Keratinocyte (primary cell): ENCODE measurements at regions not wholly inside any gene's neighbourhood (a gene's known extent, or its start where the extent isn't known, plus 50 kb on each side); places are given as distances from the start of the nearest gene placed in this dataset.

Experiments used
- DNase-seq: peaks from one replicate; pipeline ENCODE4 v3.0.0-alpha.2; 2011; ENCODE audit warnings: low read depth, missing footprints, low spot score
- FAIRE-seq: peaks from 2 replicates; lab custom pipeline; 2011; peaks lifted over from hg19 to GRCh38; lab: Jason Lieb, UNC
- H2AFZ ChIP-seq: 2 replicates; pipeline ENCODE4 v1.6.0; 2012; ENCODE audit warnings: low read length, control low read depth, inconsistent platforms; ENCODE audit not compliant: control insufficient read depth
- H3K27ac ChIP-seq: 2 replicates; pipeline ENCODE4 v1.5.1; 2011; ENCODE audit warnings: low read length; ENCODE audit not compliant: control insufficient read depth, insufficient read depth
- H3K27me3 ChIP-seq: 3 replicates; pipeline ENCODE4 v1.6.0; 2011; ENCODE audit warnings: low read length; ENCODE audit not compliant: control insufficient read depth, insufficient read depth; ENCODE audit errors: extremely low read depth
- H3K36me3 ChIP-seq, 2 experiments: 2 replicates in 1 of 2; 3 replicates in 1 of 2; pipeline ENCODE4 v1.5.1; 2011; ENCODE audit warnings: low read length in 2 of 2, mild to moderate bottlenecking in 1 of 2; ENCODE audit not compliant: control insufficient read depth in 2 of 2, insufficient read depth in 2 of 2; ENCODE audit errors: extremely low read depth in 1 of 2
- H3K4me1 ChIP-seq: 3 replicates; pipeline ENCODE4 v1.5.1; 2011; ENCODE audit warnings: low read length; ENCODE audit not compliant: control insufficient read depth, insufficient read depth; ENCODE audit errors: extremely low read depth
- H3K4me2 ChIP-seq: 3 replicates; pipeline ENCODE4 v1.6.0; 2011; ENCODE audit warnings: low read depth, low read length; ENCODE audit not compliant: control insufficient read depth, insufficient read depth; ENCODE audit errors: extremely low read depth
- H3K4me3 ChIP-seq, 3 experiments: fragments of 200-600 bp in 1 of 3; sonication (generic) in 1 of 3; 2 replicates in 2 of 3; 3 replicates in 1 of 3; pipeline ENCODE4 v1.5.1; 2011 to 2016; ENCODE audit warnings: low read length in 3 of 3, mild to moderate bottlenecking in 3 of 3, control low read depth in 2 of 3, inconsistent platforms in 1 of 3, low read depth in 1 of 3, mixed read lengths in 1 of 3, mixed run types in 1 of 3, moderate library complexity in 1 of 3; ENCODE audit not compliant: control insufficient read depth in 2 of 3, insufficient read depth in 2 of 3; ENCODE audit errors: extremely low read depth in 1 of 3
- H3K79me2 ChIP-seq: 2 replicates; pipeline ENCODE4 v1.6.0; 2012; ENCODE audit warnings: low read length; ENCODE audit not compliant: control insufficient read depth, insufficient read depth
- H3K9ac ChIP-seq: 3 replicates; pipeline ENCODE4 v1.6.0; 2011; ENCODE audit warnings: low read length; ENCODE audit not compliant: control insufficient read depth, insufficient read depth; ENCODE audit errors: extremely low read depth
- H3K9me1 ChIP-seq: 3 replicates; pipeline ENCODE4 v1.6.0; 2011; ENCODE audit warnings: low read length; ENCODE audit not compliant: control insufficient read depth, insufficient read depth; ENCODE audit errors: extremely low read depth
- H3K9me3 ChIP-seq: 2 replicates; pipeline ENCODE4 v1.5.1; 2012; ENCODE audit warnings: low read depth, low read length; ENCODE audit not compliant: control insufficient read depth
- H4K20me1 ChIP-seq: 3 replicates; pipeline ENCODE4 v1.6.0; 2011; ENCODE audit warnings: low read length; ENCODE audit not compliant: control insufficient read depth, insufficient read depth; ENCODE audit errors: extremely low read depth
- CTCF ChIP-seq, 3 experiments: IDR thresholded peaks in 1 of 3; conservative IDR thresholded peaks in 1 of 3; optimal IDR thresholded peaks in 1 of 3; 2 replicates in 2 of 3; 3 replicates in 1 of 3; pipeline versions ENCODE3 to v1.5.1; 2011; ENCODE audit warnings: low read length in 3 of 3, mild to moderate bottlenecking in 3 of 3, moderate library complexity in 2 of 3, control low read depth in 1 of 3, inconsistent platforms in 1 of 3; ENCODE audit not compliant: insufficient read depth in 2 of 3; ENCODE audit errors: extremely low read depth in 1 of 3
- EZH2 ChIP-seq: IDR thresholded peaks from one replicate; pipeline ENCODE4 v1.6.1; 2012; ENCODE audit warnings: inconsistent platforms, mild to moderate bottlenecking, low read length, moderate library complexity
- dilution Hi-C: fragments of 300-500 bp; cut with MboI; formaldehyde crosslinking; loops from one replicate; pipeline ENCODE4 v1.7.0; 2020; ENCODE audit warnings: low sequenced_read_pairs; ENCODE audit not compliant: extremely low pct_ligation_motif_present

GRCh38 chr3:124653071-124653796, 77.0 kb upstream of the UMPS start:
- no peaks in the 10 kb centered on the region for H3K4me1 ChIP-seq
- H2AFZ ChIP-seq = no peak overlapping the region
- no peaks in the 10 kb centered on the region for H3K36me3 ChIP-seq
- no peak overlapping the region for H3K4me2 ChIP-seq
- H3K9ac ChIP-seq = no peak overlapping the region
- no peak for TF ChIP-seq EZH2
- TF ChIP-seq CTCF (optimal IDR thresholded peaks at IDR 0.05 in 1 of 3, IDR thresholded peaks at IDR 0.05 in 1 of 3, conservative IDR thresholded peaks at IDR 0.05 in 1 of 3; ENCODE audit: extremely low read depth in 1 of 3, insufficient read depth in 2 of 3, low read length in 3 of 3) = no peak
- H4K20me1 ChIP-seq = no peaks in the 10 kb centered on the region
- FAIRE-seq = no peak
- no peak overlapping the region for H3K4me3 ChIP-seq
- H3K27ac ChIP-seq = no peak overlapping the region
- no peak for DNase-seq
- dilution Hi-C loops = no loop called here
- H3K9me3 ChIP-seq = no peaks in the 10 kb centered on the region
- no peaks in the 10 kb centered on the region for H3K9me1 ChIP-seq
- H3K79me2 ChIP-seq = no peaks in the 10 kb centered on the region
- no peaks in the 10 kb centered on the region for H3K27me3 ChIP-seq

DNA sequence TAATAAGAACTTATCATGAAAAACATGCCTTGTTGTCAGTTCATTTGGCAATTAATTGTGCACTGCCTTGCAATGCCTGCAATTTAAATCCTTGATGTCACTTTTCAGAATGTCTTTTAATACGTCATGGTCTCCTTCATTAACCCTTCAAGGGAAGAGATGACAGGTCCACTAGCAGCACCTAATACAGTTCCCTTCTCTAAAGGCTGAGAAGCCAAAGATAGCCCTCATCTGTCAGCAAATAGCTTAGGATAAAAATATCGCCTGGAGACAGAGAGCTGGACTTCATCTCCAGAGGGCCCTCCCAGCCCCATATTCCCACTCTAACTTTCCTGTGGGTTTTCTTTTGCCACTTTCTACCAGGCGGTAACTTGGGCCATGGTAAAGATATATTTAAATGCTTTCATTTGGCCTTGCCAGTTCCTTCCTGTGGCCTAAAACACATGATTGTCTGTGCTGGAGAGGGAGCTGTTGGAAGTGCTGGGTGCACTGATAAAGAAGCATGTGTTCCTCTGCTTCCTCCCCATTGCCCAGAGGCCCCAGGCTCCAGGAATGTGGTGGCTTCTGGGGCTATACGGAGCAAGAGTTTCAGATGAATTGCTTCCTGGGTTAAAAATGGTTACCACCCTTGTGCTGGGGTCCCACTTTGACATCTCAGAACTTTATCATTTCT, 76.3 kb upstream of the UMPS start:
- H3K9ac ChIP-seq = no peak overlapping the region
- TF ChIP-seq CTCF (optimal IDR thresholded peaks at IDR 0.05 in 1 of 3, IDR thresholded peaks at IDR 0.05 in 1 of 3, conservative IDR thresholded peaks at IDR 0.05 in 1 of 3; ENCODE audit: extremely low read depth in 1 of 3, insufficient read depth in 2 of 3, low read length in 3 of 3) (no peak), EZH2 (no peak)
- no peaks in the 10 kb centered on the region for H3K79me2 ChIP-seq
- H4K20me1 ChIP-seq = no peaks in the 10 kb centered on the region
- no peak overlapping the region for H3K4me3 ChIP-seq
- no peaks in the 10 kb centered on the region for H3K9me3 ChIP-seq
- no peak for FAIRE-seq
- no peak for DNase-seq
- dilution Hi-C loops = no loop called here
- no peaks in the 10 kb centered on the region for H3K4me1 ChIP-seq
- H3K36me3 ChIP-seq = no peaks in the 10 kb centered on the region
- H3K27ac ChIP-seq = no peak overlapping the region
- no peaks in the 10 kb centered on the region for H3K9me1 ChIP-seq
- H3K27me3 ChIP-seq = no peaks in the 10 kb centered on the region
- no peak overlapping the region for H2AFZ ChIP-seq
- H3K4me2 ChIP-seq = no peak overlapping the region
